ENCODE measurements at regions not wholly inside any gene's neighbourhood (a gene's known extent, or its start where the extent isn't known, plus 50 kb on each side); places are given as distances from the start of the nearest gene placed in this dataset.
"Not testable (repeated sequence)": the region's sequence is repeated elsewhere in the genome, so short reads cannot be mapped to it uniquely, and the experiment has no call there.

GRCh38 chr1:157328120-157328519 is 189.9 kb upstream of the ETV3 start:
- not testable (repeated sequence) for TF ChIP-seq CTCF (conservative IDR thresholded peaks at IDR 0.05; ENCODE audit: low read depth in 2 of 2); EZH2 (IDR thresholded peaks at IDR 0.05; ENCODE audit: low read depth, unreplicated experiment); JUNB (IDR thresholded peaks at IDR 0.05; ENCODE audit: unreplicated experiment)
- TF ChIP-seq, protein P1, sequence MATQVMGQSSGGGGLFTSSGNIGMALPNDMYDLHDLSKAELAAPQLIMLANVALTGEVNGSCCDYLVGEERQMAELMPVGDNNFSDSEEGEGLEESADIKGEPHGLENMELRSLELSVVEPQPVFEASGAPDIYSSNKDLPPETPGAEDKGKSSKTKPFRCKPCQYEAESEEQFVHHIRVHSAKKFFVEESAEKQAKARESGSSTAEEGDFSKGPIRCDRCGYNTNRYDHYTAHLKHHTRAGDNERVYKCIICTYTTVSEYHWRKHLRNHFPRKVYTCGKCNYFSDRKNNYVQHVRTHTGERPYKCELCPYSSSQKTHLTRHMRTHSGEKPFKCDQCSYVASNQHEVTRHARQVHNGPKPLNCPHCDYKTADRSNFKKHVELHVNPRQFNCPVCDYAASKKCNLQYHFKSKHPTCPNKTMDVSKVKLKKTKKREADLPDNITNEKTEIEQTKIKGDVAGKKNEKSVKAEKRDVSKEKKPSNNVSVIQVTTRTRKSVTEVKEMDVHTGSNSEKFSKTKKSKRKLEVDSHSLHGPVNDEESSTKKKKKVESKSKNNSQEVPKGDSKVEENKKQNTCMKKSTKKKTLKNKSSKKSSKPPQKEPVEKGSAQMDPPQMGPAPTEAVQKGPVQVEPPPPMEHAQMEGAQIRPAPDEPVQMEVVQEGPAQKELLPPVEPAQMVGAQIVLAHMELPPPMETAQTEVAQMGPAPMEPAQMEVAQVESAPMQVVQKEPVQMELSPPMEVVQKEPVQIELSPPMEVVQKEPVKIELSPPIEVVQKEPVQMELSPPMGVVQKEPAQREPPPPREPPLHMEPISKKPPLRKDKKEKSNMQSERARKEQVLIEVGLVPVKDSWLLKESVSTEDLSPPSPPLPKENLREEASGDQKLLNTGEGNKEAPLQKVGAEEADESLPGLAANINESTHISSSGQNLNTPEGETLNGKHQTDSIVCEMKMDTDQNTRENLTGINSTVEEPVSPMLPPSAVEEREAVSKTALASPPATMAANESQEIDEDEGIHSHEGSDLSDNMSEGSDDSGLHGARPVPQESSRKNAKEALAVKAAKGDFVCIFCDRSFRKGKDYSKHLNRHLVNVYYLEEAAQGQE (IDR thresholded peaks at IDR 0.05; ENCODE audit: unreplicated experiment), result not testable (repeated sequence)
